ENCODE measurements at regions not wholly inside any gene's neighbourhood (a gene's known extent, or its start where the extent isn't known, plus 50 kb on each side); places are given as distances from the start of the nearest gene placed in this dataset.

DNA sequence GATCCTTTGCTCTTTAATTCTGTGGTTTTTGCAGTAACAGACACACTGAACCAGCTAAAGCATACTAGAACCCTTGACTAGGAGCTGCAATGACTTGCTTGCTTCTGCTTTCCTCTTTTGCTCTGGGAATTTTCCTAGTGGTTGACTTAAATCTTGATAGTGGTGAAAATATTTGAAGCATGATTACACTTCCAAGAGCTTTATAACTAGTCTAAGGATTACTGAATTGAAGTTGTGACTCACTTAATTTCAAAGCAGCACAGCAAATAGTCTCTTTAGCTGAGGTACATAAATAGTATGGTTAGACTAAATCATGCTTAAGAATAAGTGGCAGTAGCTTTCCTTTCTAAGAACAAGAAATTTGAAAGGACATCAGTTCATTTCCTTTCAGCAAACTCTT lies 513.5 kb upstream of the GBE1 start:
- in situ Hi-C loops (cut with MboI; ENCODE audit: low pct_unique_long_range_greater_than_20kb, low sequenced_read_pairs), result no loop called here
- DNase-seq, result no peak

DNA sequence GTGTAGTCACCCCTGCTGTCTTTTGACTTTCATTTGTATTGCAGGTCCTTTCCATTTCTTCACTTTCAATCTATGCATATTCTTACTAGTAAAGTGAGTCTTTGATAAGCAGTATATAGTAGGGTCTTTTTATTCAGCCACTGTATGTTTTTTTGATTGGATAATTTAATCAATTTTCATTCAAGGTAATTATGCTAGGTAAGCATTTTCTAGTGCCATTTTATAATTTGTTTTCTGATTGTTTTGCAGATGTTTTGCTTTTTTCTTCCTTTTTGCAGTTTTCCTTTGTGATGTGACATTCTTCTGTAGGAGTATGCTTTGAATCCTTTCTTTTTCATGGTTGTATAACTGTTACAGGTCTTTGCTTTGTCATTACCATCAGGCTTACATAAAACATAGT lies 504.3 kb upstream of the GBE1 start:
- no peak for DNase-seq
- in situ Hi-C loops (cut with MboI; ENCODE audit: low pct_unique_long_range_greater_than_20kb, low sequenced_read_pairs), result no loop called here

DNA sequence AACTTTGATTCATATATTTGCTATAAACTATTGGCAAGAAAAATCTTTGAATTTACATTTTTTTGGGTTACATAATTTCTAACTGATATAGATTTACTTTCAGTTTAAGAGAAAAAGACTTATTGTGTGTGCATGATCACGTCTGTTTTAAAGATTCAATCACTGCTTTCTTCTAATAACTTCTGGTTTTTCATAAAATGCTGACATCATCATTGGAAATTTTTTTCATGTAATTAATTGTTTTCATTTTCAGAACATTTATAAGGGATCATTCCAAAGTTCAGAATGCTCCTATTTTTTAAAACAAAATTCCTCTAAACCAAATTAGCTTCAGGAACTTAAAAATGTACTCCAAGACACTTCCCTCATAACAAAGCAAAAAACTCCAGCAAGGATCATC lies 500.7 kb upstream of the GBE1 start:
- in situ Hi-C loops (cut with MboI; ENCODE audit: low pct_unique_long_range_greater_than_20kb, low sequenced_read_pairs), result no loop called here
- no peak for DNase-seq

DNA sequence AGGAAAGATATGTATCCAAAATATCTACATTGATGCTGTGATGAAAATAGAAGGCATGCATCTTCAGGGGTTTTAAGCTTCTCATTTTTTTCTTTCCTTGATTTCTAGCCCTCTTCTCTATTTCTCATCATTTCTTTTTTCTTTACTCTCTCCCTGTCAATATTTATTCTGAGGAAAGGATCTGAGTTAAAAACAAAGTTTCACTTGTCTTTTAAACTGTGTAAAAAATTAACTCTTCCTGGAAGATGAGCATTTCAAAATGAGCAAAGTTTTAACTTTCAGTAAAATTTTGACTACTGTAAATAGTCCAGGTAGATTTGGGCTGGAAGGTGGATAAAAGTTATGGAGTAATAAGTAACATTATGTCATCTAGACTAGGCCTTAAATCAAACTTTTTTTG lies 500.2 kb upstream of the GBE1 start:
- no peak for DNase-seq
- in situ Hi-C loops (cut with MboI; ENCODE audit: low pct_unique_long_range_greater_than_20kb, low sequenced_read_pairs), result no loop called here

DNA sequence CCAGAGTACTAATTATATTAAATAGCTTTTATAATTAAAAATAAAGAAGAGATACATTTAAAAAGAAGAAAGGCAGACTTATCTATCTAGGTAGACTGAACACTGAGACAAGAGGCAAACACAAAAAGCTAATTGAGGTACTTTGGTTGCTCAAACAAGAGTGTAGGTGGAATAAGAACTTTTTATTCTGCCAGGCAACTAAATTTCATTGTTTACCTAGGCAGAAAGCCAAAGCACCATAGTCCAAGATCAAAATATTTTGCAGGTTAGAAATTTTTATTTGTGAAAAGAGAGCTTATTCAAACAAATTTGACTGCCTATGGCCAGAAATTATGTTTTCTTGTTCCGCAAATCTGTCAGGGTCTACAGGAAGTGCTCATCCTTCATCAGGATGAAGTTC lies 499.6 kb upstream of the GBE1 start:
- in situ Hi-C loops (cut with MboI; ENCODE audit: low pct_unique_long_range_greater_than_20kb, low sequenced_read_pairs), result no loop called here
- no peak for DNase-seq

DNA sequence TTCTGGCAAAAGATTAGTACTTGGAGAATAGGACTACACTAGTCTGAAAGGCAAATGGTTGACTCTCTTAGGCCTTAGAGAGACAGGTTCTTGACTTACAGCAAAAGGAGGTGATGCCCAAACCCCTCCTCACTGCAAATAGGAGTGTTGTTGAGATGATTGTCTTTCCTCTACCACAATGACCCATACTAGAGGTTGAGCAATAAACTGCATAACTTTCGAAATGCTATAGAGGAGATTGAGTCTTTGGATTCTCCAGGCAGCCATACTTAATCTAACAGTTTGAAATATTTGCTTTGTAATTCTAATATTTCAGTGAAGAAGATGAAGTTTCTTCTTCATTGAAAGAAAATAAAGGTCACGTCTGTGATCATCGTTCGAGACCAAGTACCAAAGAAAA lies 498.5 kb upstream of the GBE1 start:
- in situ Hi-C loops (cut with MboI; ENCODE audit: low pct_unique_long_range_greater_than_20kb, low sequenced_read_pairs), result no loop called here

DNA sequence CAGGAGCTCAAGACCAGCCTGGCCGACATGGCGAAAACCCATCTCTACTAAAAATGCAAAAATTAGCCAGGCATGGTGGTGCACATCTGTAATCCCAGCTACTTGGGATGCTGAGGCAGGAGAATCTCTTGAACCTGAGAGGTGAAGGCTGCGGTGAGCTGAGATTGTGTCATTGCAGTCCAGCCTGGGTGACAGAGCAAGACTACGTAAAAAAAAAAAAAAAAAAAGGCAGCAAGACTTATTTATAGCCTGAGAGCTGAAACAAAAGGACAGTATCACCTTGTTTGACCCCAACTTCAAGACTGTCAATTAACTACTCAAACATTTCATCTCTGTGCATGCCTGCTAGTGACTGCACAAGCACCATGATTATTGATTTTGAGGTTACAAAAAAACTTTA lies 478.9 kb upstream of the GBE1 start:
- no peak for DNase-seq
- in situ Hi-C loops (cut with MboI; ENCODE audit: low pct_unique_long_range_greater_than_20kb, low sequenced_read_pairs), result no loop called here

More for the DNA sequence above, 498.5 kb upstream of the GBE1 start:
- DNase-seq, result no peak

DNA sequence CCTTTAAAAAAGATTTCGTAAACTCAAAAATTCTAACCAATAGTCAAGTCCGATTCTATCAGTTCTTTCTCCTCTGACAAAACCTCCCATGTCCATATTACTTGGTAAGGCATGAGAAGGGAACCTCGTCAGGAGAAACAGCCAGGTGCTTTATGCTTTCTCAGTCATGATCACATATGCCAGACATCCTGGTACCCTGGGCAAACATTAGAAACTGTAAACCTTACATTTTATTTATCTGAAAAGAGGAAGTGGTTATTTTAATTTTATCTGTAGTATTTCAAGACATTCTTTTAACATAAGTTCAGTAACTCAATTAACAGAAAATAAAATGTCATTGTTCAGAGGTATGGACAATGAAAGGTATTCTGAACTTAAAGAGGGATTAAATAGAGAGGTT lies 474.8 kb upstream of the GBE1 start:
- DNase-seq, result no peak
- in situ Hi-C loops (cut with MboI; ENCODE audit: low pct_unique_long_range_greater_than_20kb, low sequenced_read_pairs), result no loop called here

DNA sequence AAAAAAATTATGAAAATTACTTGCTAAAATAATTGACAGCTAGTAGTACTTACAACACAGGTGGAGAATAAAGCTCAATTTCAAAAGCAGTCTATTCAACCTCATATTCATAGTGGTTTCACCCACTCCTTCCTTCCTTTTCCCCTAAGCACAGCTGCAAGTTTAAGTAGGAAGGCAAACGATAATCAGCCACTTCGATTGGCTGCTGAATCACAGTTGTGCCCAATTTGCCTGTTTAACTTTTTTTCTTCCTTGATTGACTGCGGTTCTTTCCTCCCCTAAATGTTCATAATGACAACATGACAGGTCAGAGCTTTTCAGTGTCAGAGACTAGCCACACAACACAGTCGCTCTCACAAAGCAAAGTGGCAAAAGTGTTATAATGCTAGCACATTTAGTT lies 468.0 kb upstream of the GBE1 start:
- in situ Hi-C loops (cut with MboI; ENCODE audit: low pct_unique_long_range_greater_than_20kb, low sequenced_read_pairs), result no loop called here
- peak; percentile 16 for DNase-seq

DNA sequence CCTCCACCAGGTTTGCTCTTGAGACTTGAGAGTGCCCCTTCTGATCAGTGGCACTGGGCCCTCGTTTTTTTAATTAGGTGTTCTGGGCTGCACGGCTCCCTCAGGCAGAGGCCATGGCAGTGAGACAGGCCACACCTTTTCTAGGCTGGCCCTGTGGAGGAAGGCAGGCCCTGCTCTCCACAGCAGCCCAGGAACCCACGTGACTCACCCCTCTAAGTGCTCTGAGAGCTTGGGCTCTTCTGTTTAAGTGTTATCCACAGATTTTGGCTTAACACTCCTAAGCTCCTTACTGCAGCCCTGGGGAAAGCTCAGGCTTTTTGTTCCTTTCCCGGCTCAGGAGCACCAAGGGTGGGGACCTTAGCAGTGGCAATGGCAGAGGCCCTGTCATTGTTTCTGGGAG lies 463.2 kb upstream of the GBE1 start:
- in situ Hi-C loops (cut with MboI; ENCODE audit: low pct_unique_long_range_greater_than_20kb, low sequenced_read_pairs), result no loop called here
- DNase-seq, result no peak

DNA sequence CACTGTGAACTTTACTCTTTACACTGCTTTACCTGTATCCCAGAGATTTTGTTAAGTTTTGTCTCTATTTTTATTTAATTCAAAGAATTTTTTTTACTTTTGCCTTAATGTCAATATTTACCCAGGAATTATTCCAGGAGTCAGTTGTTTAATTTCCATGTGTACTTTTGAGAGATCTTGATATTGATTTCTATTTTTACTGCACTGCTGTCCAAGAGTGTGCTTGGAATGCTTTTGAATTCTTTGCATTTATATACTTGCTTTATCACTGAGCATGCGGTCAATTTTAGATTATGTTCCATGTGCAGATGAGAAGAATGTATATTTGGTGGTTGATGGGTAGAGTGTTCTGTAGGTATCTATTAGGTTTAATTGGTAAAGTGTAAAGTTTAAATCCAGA lies 461.0 kb upstream of the GBE1 start:
- DNase-seq, result no peak
- in situ Hi-C loops (cut with MboI; ENCODE audit: low pct_unique_long_range_greater_than_20kb, low sequenced_read_pairs), result no loop called here

DNA sequence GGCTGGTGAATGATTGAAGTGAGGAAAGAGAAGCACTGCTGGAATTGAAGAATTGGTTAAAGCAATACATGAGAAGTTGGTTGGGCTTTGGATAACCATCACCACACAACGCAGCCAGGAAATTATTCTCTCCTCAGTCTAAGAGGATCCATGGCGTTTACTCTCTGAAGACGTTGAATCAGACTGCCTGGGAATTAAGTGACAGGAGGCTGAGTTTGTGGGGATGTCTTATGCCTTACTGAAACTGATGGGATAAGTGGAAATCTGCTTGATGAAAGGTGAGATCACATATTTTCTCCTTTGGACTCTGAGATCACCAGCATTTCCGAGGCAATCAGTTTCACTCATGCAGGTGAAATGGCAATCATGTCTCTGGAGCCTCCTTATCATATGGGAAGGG lies 456.1 kb upstream of the GBE1 start:
- in situ Hi-C loops (cut with MboI; ENCODE audit: low pct_unique_long_range_greater_than_20kb, low sequenced_read_pairs), result no loop called here
- DNase-seq, result no peak

DNA sequence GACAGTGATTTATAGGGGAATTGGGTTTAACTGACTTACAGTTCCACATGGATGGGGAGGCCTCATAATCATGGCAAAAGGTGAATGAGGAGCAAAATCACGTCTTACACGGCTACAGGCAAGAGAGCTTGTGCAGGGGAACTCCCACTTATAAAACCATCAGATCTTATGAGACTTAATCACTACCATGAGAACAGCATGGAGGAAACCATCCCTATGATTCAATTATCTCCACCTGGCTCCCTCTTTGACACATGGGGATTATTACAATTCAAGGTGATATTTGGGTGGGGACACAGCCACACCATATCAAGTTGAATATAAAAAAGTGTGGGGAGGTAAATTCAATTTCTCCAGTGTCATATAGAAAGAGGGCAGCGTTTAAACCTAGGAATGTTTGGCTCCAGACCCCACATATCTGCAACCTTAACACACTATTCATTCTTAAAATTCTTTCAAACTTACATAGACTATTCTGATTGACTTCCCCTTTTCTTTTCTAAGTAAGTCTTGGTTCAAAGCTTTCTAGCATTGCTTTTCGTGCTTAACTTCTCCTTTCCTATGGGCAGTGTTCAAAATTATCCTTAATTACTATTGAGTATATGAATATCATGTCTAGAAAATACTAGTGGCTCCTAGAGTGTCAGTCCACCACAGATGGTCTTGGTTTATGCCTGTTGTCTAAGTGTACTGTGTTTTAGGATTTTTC lies 446.7 kb upstream of the GBE1 start:
- DNase-seq, result peak; percentile 44
- in situ Hi-C loops (cut with MboI; ENCODE audit: low pct_unique_long_range_greater_than_20kb, low sequenced_read_pairs), result no loop called here

DNA sequence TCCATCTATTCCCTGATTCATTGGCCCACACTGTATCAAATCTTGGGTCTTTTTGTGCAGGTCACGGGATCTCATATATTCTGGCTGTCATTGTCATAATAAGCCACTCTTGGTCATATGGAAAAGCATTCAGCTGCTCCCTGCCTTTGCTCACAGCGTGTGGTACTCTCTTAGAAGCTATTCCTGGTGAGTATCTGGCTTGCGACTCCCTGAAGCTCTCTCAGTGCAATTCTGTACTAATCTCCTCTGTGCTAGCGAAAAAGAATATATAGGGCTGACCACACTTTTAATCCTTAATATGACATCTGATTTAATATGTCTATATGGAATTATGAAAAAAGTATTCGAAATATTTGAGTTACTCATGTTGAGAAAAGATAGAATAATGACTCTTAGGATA lies 440.8 kb upstream of the GBE1 start:
- in situ Hi-C loops (cut with MboI; ENCODE audit: low pct_unique_long_range_greater_than_20kb, low sequenced_read_pairs), result no loop called here
- no peak for DNase-seq

DNA sequence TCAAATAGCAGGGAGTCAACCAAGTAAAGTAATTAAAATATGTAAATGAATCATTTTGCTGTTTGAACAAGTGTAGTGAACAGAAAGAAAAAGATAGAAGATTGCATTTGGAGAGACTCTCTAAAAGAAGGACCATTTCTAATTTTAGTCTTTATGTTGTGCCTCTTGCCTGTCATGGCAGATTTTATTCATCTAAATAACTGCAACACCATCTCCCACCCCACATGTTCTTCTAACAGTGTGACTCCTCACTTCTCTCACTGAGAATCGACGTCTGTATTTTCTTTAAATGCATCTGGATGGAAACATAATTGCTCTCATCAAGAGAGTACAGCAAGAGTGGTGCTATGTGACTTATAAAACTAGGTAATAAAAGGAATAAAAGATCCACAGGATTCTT lies 439.9 kb upstream of the GBE1 start:
- no peak for DNase-seq
- in situ Hi-C loops (cut with MboI; ENCODE audit: low pct_unique_long_range_greater_than_20kb, low sequenced_read_pairs), result no loop called here

DNA sequence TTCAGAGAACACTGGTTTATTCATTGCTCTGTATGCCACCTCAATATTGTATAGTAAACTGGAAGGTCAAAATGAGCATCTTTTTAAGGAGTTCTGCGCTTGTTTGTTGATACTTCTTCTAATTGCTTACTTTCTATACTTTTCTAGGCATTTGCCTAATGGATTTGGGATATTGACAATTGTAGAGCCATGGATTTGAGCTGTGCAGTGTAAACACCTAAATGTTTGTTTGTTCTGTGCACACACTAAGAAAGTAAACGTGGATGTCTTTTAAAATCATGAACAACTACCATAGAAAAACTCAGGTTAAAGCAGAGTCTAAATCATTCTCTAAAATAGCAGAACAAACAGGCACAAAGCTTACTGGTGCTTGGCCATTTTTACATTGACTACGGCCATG lies 436.6 kb upstream of the GBE1 start:
- no peak for DNase-seq
- in situ Hi-C loops (cut with MboI; ENCODE audit: low pct_unique_long_range_greater_than_20kb, low sequenced_read_pairs), result no loop called here

DNA sequence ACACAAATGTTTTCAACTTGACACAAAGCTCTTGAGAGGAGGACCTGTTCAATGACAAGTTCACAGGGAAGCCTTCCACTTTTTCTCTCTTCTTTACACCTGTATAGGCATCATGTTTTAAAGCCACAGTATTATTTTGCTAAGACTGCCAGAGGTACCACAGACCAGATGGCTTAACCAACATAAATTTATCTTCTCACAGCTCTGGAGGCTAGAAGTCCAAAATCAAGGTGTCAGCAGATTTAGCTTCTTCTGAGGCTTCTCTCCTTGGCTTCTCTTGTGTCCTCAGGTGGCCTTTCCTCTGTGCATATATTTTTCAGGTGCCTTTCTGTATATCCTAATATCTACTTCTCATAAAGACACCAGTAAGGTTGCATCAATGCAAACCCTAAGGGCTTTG lies 435.2 kb upstream of the GBE1 start:
- no peak for DNase-seq

DNA sequence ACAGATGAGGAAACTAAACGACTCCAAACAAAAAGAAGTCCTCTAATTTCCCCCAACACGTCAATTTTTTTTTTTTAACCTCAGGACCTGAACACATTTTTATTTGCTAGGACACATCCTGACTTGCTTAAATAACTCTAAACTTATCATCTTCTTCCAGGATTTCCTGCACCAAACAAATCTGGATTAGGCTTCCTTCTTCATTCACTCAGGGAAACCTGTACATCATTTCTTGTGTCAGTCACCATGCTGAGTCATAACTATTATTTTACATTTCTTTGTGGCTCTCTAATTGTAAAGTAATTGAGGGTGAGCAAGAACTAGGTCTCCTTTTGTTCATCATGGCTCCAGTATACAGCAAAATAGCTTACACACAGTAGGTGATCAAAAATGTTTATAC lies 433.4 kb upstream of the GBE1 start:
- in situ Hi-C loops (cut with MboI; ENCODE audit: low pct_unique_long_range_greater_than_20kb, low sequenced_read_pairs), result no loop called here
- no peak for DNase-seq

More for the DNA sequence above, 435.2 kb upstream of the GBE1 start:
- in situ Hi-C loops (cut with MboI; ENCODE audit: low pct_unique_long_range_greater_than_20kb, low sequenced_read_pairs), result no loop called here

DNA sequence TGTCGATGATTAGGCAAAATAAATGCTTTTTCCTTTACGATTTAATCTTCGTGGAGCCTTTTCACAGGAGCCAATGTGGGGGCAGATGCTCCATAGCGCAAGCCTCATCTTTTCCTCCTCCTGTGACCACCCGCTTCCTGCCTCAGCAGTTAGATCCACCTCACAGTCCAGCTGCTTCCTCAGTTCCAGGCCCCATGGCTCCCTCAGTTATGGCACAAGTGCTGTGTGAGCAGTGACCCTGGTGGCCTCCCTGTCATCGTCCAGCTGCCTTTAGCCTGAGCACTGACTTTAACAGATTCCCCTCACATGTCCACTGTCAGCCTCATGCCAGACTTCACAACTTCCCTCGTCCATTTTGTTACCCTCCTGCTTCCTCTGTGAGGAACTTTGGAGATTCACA lies 424.6 kb upstream of the GBE1 start:
- in situ Hi-C loops (cut with MboI; ENCODE audit: low pct_unique_long_range_greater_than_20kb, low sequenced_read_pairs), result no loop called here
- no peak for DNase-seq

DNA sequence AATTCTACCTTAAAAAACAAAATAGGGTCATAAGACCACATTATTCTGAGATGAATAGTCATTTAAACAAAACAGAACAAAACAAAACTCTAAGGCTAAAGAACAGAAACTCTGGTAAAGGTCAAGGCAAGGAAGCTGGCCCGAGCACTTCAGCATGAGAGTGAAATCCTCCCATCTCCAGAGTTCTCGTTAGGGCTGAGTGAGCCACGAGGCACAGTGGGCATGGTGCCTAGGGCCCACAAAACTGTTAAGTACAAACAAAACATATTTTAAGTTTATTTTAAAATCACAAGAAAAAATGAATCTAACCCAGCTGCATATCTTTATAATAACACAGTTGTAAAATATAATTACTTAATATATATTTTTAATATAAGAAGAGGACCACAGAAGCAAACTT lies 417.8 kb upstream of the GBE1 start:
- no peak for DNase-seq
- in situ Hi-C loops (cut with MboI; ENCODE audit: low pct_unique_long_range_greater_than_20kb, low sequenced_read_pairs), result no loop called here

DNA sequence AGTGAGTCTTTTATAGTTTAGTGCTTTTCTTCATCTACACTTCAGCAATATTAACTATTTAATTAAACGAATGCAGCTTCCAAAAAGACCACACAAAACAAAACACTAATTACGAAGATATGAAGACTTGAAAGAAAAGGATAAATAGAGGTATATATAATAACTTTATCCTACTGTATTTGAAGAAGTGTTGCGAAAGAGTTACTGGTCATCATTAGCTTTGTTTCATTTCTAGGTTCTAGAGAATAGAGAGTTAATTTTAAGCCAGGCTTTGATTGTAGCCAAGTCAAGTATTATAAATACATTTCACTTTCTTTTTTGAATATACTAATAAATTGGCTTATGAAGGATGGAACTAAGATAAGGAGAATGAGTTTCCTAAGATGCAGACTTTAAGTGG lies 416.8 kb upstream of the GBE1 start:
- in situ Hi-C loops (cut with MboI; ENCODE audit: low pct_unique_long_range_greater_than_20kb, low sequenced_read_pairs), result no loop called here
- no peak for DNase-seq

DNA sequence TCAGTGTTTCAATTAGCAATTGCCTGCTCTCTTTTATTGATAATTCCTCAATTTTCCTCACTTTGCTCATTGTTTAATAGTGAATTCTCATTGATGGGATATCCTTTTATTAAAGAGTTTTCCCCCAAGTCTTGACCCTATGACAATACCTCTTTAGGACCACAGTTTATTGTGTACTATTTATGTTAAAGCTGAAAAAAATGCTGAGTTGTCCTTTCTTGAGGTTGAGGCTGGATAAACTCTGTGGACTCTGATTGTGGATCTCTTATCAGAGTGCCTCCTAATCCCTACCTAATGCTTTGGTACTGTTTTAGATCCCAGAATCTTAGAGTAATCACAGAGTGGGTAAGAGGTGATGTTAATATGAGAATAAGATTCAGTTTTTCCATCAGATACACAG lies 416.3 kb upstream of the GBE1 start:
- no peak for DNase-seq
- in situ Hi-C loops (cut with MboI; ENCODE audit: low pct_unique_long_range_greater_than_20kb, low sequenced_read_pairs), result no loop called here
